ENCODE measurements at regions not wholly inside any gene's neighbourhood (a gene's known extent, or its start where the extent isn't known, plus 50 kb on each side); places are given as distances from the start of the nearest gene placed in this dataset.

GRCh38 chr2:7499018-7499417 is 581.8 kb downstream of the RNF144A start:
- TF ChIP-seq CTCF (conservative IDR thresholded peaks at IDR 0.05; ENCODE audit: low read length) = no peak
- no peak for TF ChIP-seq EZH2phosphoT487 (IDR thresholded peaks at IDR 0.05; ENCODE audit: borderline replicate concordance)

Measured in Loucy (cell line).